ENCODE measurements at regions not wholly inside any gene's neighbourhood (a gene's known extent, or its start where the extent isn't known, plus 50 kb on each side); places are given as distances from the start of the nearest gene placed in this dataset.

DNA sequence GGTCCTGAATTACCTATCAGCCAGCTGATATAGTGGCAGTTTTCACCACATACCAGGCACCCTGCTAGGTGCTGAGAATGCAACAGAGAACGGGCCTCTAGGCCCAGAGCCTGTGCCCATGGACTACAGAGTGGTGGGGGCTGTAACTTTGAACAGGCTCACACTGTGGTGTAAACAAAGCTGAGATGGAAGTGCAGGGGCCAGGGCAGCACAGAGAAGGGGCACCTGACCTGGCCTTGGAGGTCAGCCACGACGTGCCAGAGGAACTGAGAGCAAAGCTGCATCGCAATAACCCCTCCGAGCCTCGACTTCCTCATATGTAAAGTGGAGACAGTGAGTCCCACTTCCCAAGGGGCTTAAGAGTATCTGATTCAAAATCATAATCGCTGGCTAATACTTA, 105.8 kb downstream of the MAFB start (continued):
- TF ChIP-seq, protein P1, sequence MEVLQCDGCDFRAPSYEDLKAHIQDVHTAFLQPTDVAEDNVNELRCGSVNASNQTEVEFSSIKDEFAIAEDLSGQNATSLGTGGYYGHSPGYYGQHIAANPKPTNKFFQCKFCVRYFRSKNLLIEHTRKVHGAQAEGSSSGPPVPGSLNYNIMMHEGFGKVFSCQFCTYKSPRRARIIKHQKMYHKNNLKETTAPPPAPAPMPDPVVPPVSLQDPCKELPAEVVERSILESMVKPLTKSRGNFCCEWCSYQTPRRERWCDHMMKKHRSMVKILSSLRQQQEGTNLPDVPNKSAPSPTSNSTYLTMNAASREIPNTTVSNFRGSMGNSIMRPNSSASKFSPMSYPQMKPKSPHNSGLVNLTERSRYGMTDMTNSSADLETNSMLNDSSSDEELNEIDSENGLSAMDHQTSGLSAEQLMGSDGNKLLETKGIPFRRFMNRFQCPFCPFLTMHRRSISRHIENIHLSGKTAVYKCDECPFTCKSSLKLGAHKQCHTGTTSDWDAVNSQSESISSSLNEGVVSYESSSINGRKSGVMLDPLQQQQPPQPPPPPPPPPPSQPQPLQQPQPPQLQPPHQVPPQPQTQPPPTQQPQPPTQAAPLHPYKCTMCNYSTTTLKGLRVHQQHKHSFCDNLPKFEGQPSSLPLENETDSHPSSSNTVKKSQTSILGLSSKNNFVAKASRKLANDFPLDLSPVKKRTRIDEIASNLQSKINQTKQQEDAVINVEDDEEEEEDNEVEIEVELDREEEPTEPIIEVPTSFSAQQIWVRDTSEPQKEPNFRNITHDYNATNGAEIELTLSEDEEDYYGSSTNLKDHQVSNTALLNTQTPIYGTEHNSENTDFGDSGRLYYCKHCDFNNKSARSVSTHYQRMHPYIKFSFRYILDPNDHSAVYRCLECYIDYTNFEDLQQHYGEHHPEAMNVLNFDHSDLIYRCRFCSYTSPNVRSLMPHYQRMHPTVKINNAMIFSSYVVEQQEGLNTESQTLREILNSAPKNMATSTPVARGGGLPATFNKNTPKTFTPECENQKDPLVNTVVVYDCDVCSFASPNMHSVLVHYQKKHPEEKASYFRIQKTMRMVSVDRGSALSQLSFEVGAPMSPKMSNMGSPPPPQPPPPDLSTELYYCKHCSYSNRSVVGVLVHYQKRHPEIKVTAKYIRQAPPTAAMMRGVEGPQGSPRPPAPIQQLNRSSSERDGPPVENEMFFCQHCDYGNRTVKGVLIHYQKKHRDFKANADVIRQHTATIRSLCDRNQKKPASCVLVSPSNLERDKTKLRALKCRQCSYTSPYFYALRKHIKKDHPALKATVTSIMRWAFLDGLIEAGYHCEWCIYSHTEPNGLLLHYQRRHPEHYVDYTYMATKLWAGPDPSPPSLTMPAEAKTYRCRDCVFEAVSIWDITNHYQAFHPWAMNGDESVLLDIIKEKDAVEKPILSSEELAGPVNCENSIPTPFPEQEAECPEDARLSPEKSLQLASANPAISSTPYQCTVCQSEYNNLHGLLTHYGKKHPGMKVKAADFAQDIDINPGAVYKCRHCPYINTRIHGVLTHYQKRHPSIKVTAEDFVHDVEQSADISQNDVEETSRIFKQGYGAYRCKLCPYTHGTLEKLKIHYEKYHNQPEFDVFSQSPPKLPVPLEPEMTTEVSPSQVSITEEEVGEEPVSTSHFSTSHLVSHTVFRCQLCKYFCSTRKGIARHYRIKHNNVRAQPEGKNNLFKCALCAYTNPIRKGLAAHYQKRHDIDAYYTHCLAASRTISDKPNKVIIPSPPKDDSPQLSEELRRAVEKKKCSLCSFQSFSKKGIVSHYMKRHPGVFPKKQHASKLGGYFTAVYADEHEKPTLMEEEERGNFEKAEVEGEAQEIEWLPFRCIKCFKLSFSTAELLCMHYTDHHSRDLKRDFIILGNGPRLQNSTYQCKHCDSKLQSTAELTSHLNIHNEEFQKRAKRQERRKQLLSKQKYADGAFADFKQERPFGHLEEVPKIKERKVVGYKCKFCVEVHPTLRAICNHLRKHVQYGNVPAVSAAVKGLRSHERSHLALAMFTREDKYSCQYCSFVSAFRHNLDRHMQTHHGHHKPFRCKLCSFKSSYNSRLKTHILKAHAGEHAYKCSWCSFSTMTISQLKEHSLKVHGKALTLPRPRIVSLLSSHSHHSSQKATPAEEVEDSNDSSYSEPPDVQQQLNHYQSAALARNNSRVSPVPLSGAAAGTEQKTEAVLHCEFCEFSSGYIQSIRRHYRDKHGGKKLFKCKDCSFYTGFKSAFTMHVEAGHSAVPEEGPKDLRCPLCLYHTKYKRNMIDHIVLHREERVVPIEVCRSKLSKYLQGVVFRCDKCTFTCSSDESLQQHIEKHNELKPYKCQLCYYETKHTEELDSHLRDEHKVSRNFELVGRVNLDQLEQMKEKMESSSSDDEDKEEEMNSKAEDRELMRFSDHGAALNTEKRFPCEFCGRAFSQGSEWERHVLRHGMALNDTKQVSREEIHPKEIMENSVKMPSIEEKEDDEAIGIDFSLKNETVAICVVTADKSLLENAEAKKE (CRISPR knock-in tag; IDR thresholded peaks at IDR 0.05): no peak
- TF ChIP-seq POLR2AphosphoS5 (IDR thresholded peaks at IDR 0.05; ENCODE audit: low read depth) (no peak), ZNF114 (CRISPR knock-in tag; IDR thresholded peaks at IDR 0.05) (no peak), JUNB (IDR thresholded peaks at IDR 0.05; ENCODE audit: unreplicated experiment) (no peak), CREB1 (CRISPR knock-in tag; IDR thresholded peaks at IDR 0.05; ENCODE audit: low read depth) (no peak), STAT1 (IDR thresholded peaks at IDR 0.05; ENCODE audit: unreplicated experiment) (no peak), EZH2 (IDR thresholded peaks at IDR 0.05; ENCODE audit: low read depth, unreplicated experiment) (no peak)
- TF ChIP-seq, protein P2, sequence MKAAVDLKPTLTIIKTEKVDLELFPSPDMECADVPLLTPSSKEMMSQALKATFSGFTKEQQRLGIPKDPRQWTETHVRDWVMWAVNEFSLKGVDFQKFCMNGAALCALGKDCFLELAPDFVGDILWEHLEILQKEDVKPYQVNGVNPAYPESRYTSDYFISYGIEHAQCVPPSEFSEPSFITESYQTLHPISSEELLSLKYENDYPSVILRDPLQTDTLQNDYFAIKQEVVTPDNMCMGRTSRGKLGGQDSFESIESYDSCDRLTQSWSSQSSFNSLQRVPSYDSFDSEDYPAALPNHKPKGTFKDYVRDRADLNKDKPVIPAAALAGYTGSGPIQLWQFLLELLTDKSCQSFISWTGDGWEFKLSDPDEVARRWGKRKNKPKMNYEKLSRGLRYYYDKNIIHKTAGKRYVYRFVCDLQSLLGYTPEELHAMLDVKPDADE (IDR thresholded peaks at IDR 0.05): no peak
- TF ChIP-seq, protein P3, sequence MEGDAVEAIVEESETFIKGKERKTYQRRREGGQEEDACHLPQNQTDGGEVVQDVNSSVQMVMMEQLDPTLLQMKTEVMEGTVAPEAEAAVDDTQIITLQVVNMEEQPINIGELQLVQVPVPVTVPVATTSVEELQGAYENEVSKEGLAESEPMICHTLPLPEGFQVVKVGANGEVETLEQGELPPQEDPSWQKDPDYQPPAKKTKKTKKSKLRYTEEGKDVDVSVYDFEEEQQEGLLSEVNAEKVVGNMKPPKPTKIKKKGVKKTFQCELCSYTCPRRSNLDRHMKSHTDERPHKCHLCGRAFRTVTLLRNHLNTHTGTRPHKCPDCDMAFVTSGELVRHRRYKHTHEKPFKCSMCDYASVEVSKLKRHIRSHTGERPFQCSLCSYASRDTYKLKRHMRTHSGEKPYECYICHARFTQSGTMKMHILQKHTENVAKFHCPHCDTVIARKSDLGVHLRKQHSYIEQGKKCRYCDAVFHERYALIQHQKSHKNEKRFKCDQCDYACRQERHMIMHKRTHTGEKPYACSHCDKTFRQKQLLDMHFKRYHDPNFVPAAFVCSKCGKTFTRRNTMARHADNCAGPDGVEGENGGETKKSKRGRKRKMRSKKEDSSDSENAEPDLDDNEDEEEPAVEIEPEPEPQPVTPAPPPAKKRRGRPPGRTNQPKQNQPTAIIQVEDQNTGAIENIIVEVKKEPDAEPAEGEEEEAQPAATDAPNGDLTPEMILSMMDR (conservative IDR thresholded peaks at IDR 0.05; ENCODE audit: low read depth in 2 of 2): no peak
- TF ChIP-seq, protein P4, sequence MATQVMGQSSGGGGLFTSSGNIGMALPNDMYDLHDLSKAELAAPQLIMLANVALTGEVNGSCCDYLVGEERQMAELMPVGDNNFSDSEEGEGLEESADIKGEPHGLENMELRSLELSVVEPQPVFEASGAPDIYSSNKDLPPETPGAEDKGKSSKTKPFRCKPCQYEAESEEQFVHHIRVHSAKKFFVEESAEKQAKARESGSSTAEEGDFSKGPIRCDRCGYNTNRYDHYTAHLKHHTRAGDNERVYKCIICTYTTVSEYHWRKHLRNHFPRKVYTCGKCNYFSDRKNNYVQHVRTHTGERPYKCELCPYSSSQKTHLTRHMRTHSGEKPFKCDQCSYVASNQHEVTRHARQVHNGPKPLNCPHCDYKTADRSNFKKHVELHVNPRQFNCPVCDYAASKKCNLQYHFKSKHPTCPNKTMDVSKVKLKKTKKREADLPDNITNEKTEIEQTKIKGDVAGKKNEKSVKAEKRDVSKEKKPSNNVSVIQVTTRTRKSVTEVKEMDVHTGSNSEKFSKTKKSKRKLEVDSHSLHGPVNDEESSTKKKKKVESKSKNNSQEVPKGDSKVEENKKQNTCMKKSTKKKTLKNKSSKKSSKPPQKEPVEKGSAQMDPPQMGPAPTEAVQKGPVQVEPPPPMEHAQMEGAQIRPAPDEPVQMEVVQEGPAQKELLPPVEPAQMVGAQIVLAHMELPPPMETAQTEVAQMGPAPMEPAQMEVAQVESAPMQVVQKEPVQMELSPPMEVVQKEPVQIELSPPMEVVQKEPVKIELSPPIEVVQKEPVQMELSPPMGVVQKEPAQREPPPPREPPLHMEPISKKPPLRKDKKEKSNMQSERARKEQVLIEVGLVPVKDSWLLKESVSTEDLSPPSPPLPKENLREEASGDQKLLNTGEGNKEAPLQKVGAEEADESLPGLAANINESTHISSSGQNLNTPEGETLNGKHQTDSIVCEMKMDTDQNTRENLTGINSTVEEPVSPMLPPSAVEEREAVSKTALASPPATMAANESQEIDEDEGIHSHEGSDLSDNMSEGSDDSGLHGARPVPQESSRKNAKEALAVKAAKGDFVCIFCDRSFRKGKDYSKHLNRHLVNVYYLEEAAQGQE (IDR thresholded peaks at IDR 0.05; ENCODE audit: unreplicated experiment): no peak
